Transverse colon (tissue), 4 donors: ENCODE measurements at regions not wholly inside any gene's neighbourhood (a gene's known extent, or its start where the extent isn't known, plus 50 kb on each side); places are given as distances from the start of the nearest gene placed in this dataset.

ENCODE experiments used
- DNase-seq: peaks from one replicate; pipeline ENCODE4 v3.0.0-alpha.2; 2019
- H3K27ac ChIP-seq, 4 donors: fragments of 200-600 bp; sonication (generic); 2 replicates each; pipeline ENCODE4 v1.5.1; 2016 to 2018; ENCODE audit warnings: inconsistent platforms in 4 of 4
- H3K27me3 ChIP-seq: fragments of 200-600 bp; sonication (generic); 2 replicates; pipeline ENCODE4 v1.5.1; 2017; ENCODE audit warnings: inconsistent platforms
- H3K36me3 ChIP-seq, 4 donors: fragments of 200-600 bp; sonication (generic); 2 replicates each; pipeline ENCODE4 v1.5.1; 2017 to 2019; ENCODE audit warnings: inconsistent platforms in 4 of 4
- H3K4me1 ChIP-seq, 4 donors: fragments of 200-600 bp; sonication (generic); 2 replicates each; pipeline ENCODE4 v1.5.1; 2017 to 2020; ENCODE audit warnings: inconsistent platforms in 4 of 4
- H3K4me3 ChIP-seq, 4 donors: fragments of 200-600 bp; sonication (generic); 1 replicate in 1 of 4; 2 replicates in 3 of 4; pipeline versions ENCODE4 v1.5.1 to v1.6.1; 2017 to 2019; ENCODE audit warnings: inconsistent platforms in 4 of 4
- H3K9me3 ChIP-seq, 2 donors: fragments of 200-600 bp; sonication (generic); 2 replicates each; pipeline ENCODE4 v1.5.1; 2017 to 2019; ENCODE audit warnings: inconsistent platforms in 2 of 2
- CTCF ChIP-seq, 5 experiments: fragments of 200-600 bp in 3 of 5; fragments of 450-650 bp in 2 of 5; sonication (generic) in 3 of 5; IDR thresholded peaks; 1 replicate in 2 of 5; 2 replicates in 3 of 5; pipeline ENCODE4 v1.5.1; 2016 to 2017; ENCODE audit warnings: antibody characterized with exemption in 5 of 5, inconsistent platforms in 3 of 5, mild to moderate bottlenecking in 2 of 5, moderate library complexity in 1 of 5
- EP300 ChIP-seq: sonication (generic); formaldehyde crosslinking; IDR thresholded peaks from one replicate; pipeline ENCODE4 v1.6.1; 2017; ENCODE audit warnings: antibody characterized with exemption, low read depth
- POLR2A ChIP-seq: fragments of 450-650 bp; IDR thresholded peaks from one replicate; pipeline ENCODE4 v1.6.1; 2016; ENCODE audit warnings: antibody characterized with exemption, mild to moderate bottlenecking, moderate library complexity
- POLR2AphosphoS5 ChIP-seq, 3 donors: sonication (generic); formaldehyde crosslinking; IDR thresholded peaks; one replicate each; pipeline ENCODE4 v1.6.1; 2016; ENCODE audit warnings: antibody characterized with exemption in 3 of 3
- WGBS, 2 donors: methylation state at CpG; one replicate each; pipeline ENCODE4 v1.1.5; 2018; ENCODE audit warnings: low coverage in 1 of 2; 5-methylcytosine and 5-hydroxymethylcytosine counted together
- in situ Hi-C, 4 donors: fragments of 200-750 bp; cut with MboI; loops; one replicate each; pipeline versions ENCODE4 v1.15.0 to v1.15.1; 2017; ENCODE audit warnings: low sequenced_read_pairs in 3 of 4, low pct_ligation_motif_present in 1 of 4, low pct_unique_long_range_greater_than_20kb in 1 of 4
- intact Hi-C: fragments of 100-400 bp; cut with DNase I; formaldehyde crosslinking; loops from one replicate; pipeline ENCODE4 v1.15.1; 2023; ENCODE audit warnings: low total_unique reads

GRCh38 chr9:75210215-75210614 is 121.9 kb downstream of the OSTF1 start:
- Histone ChIP-seq H3K4me3 (no peak overlapping the region), H3K27ac (no peak overlapping the region), H3K36me3 (no peaks in the 10 kb centered on the region), H3K9me3 (no peaks in the 10 kb centered on the region), H3K4me1 (no peaks in the 10 kb centered on the region), H3K27me3 (no peaks in the 10 kb centered on the region)
- in situ Hi-C loops (no loop called here), intact Hi-C loops (no loop called here)
- DNase-seq: no peak
- TF ChIP-seq CTCF (IDR thresholded peaks at IDR 0.05) (no peak), EP300 (no peak), POLR2A (no peak), POLR2AphosphoS5 (IDR thresholded peaks at IDR 0.05) (no peak)
- 63 to 66% methylated on average over 2 to 3 of the region's 3 CpGs for WGBS, 2 donors

DNA sequence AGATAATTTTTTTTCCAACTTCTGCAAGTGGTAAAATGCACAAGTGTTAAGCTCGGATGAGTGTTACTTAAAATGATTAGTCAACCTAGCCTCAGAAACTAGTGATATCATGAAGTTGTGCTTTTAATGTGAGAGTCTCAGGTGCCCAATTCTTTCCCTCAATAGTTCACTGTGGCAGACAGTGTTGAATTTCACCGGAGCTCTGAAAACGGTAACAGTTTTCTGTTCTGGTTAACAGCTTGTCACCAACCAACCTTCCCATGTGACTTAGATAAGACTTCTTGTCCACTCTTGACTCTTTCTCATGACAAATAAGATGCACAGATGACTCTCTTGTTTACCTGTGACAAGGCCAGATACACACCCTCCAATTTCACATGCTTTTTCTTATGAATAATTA is 125.5 kb downstream of the OSTF1 start:
- H3K36me3 ChIP-seq: no peaks in the 10 kb centered on the region
- intact Hi-C loops (no loop called here), in situ Hi-C loops (no loop called here)
- WGBS, 2 donors: 75 to 80% methylated on average over 1 to 3 of the region's 3 CpGs
- no peak for DNase-seq
- no peak overlapping the region for H3K27ac ChIP-seq
- no peak for TF ChIP-seq POLR2A
- no peak for TF ChIP-seq CTCF (IDR thresholded peaks at IDR 0.05)
- no peak for TF ChIP-seq POLR2AphosphoS5 (IDR thresholded peaks at IDR 0.05)
- TF ChIP-seq EP300: no peak
- H3K27me3 ChIP-seq: no peaks in the 10 kb centered on the region
- no peaks in the 10 kb centered on the region for H3K4me1 ChIP-seq
- H3K9me3 ChIP-seq: no peaks in the 10 kb centered on the region
- no peak overlapping the region for H3K4me3 ChIP-seq

GRCh38 chr9:75226403-75227139 is 138.3 kb downstream of the OSTF1 start:
- in situ Hi-C loops: no loop called here
- H3K27ac ChIP-seq: no peak overlapping the region
- H3K9me3 ChIP-seq: peaks cover 0 to 5% of the 10 kb centered on the region in 2 donors
- H3K4me3 ChIP-seq: no peak overlapping the region
- no peak for DNase-seq
- TF ChIP-seq POLR2AphosphoS5 (IDR thresholded peaks at IDR 0.05): no peak
- TF ChIP-seq CTCF (IDR thresholded peaks at IDR 0.05): no peak
- no peak for TF ChIP-seq EP300
- TF ChIP-seq POLR2A: no peak
- peaks cover 9 to 33% (median 23%) of the 10 kb centered on the region in 4 donors for H3K4me1 ChIP-seq
- 59% methylated on average over 2 of the region's 2 CpGs; no CpG with 5 or more reads in 1 of the 2 donors for WGBS, 2 donors
- H3K27me3 ChIP-seq: no peaks in the 10 kb centered on the region
- H3K36me3 ChIP-seq: no peaks in the 10 kb centered on the region
- intact Hi-C loops: no loop called here

DNA sequence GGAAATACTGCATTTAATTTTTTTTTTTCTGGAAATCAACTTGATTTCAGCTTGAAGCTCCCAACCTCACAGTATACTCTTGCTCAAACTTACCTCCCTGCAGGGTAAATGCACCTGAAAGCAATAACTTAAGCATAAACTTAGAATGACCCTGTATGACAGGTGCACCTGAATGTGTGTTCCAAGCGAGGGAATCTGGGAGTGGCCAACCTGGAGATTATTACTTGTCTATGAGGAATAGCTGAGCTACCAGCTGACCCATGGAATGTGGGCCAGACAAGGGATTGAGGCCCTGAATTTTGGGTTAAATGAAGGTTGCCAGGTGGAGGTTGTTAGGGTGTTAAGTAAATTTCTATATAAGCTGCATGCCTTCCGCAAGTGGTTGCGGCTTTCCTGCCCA is 140.6 kb downstream of the OSTF1 start:
- Histone ChIP-seq H3K4me3 (no peak overlapping the region), H3K36me3 (no peaks in the 10 kb centered on the region), H3K27me3 (no peaks in the 10 kb centered on the region), H3K27ac (peak overlapping the region; percentile 66 to 85 (median 74)), H3K9me3 (peaks cover 0 to 5% of the 10 kb centered on the region in 2 donors), H3K4me1 (peaks cover 9 to 45% (median 26%) of the 10 kb centered on the region in 4 donors)
- WGBS, 2 donors: 52 to 63% methylated on average over 3 of the region's 3 CpGs
- intact Hi-C loops: no loop called here
- no peak for TF ChIP-seq CTCF (IDR thresholded peaks at IDR 0.05)
- no peak for TF ChIP-seq POLR2A
- peak in 1 of 3 donors; percentile 23 for TF ChIP-seq POLR2AphosphoS5 (IDR thresholded peaks at IDR 0.05)
- no peak for TF ChIP-seq EP300
- peak; percentile 39 for DNase-seq
- in situ Hi-C loops: no loop called here
